ENCODE measurements at regions not wholly inside any gene's neighbourhood (a gene's known extent, or its start where the extent isn't known, plus 50 kb on each side); places are given as distances from the start of the nearest gene placed in this dataset.

DNA sequence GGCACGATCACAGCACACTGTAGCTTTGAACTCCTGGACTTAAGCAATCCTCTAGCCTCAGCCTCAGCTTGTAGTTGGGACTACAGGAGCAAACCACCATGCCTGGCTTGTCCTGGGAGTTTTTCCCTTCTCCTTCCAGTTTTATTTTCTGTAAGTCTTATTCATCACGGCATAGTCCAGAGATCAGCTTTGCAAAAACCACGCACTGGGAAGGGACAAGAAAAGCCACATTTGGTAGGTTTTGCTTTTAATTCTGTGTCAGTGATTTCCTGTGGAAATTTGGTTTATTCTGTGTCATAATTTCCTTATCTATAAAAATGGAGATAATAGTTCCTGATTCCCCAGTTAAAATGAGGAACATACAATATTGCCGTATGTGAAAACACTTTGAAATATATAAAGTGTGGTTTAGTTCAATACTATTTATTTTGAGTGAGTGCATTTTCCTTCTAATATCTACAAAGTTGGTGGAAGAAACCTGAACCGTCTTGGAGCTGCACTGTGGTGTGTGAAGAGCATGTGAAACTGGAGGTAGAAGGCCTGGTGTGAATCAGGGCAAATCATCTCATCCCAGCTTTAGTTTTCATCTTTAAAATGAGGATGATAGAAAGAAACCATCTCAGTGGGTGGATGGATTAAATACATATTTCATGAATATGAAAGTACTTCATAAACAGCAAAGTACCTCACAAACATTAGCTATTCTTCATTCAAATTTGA, 92.8 kb upstream of the ELL2 start:
- no peak for DNase-seq

DNA sequence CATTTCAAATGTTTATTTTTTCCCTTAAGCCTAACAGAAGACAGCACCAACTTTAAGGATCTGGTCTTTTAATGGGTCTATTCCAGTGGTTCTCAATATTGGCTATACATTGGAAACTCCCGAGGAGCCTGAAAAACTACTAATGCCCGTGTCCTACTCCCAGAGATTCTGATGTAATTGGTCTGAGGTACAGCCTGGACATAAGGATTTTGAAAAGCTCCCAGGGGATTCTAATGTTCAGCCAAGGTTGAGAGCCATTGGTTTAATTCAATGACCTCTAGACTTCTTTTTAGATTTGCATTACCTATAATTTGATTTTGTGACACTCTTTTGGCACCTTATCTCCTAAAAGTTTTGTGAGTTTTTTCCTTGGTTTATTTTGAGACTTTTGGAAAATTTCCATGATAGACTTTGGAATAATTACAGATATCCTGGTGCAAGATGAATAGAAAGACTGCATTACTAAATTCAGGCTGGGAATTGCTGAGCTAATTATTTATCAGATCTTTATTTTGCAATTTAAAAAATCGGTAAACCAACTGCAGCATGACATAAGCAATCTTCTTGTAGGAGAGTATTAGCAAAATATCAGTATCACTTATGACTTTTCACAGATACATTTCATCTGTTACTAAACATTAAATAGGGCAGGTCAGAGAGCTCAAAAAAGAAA, 91.5 kb upstream of the ELL2 start:
- DNase-seq, result no peak

DNA sequence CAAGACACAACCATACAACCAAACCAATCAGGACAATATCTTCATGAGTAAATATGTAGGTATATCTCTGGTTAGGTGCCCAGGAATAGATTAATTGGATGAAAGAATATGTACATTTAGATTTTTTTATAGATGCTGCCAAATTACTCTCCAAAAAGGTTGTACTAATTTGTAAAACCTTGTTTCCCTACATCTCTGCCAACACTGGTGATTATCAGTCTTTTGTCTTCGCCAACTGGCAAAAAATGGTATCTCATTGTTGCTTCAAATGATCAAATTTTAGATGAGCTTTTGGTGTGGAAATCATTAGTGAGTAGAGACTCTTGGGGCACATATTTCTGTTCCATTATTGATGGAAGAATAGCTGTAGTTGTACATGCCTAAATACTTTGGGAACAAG, 90.7 kb upstream of the ELL2 start:
- DNase-seq, result no peak

DNA sequence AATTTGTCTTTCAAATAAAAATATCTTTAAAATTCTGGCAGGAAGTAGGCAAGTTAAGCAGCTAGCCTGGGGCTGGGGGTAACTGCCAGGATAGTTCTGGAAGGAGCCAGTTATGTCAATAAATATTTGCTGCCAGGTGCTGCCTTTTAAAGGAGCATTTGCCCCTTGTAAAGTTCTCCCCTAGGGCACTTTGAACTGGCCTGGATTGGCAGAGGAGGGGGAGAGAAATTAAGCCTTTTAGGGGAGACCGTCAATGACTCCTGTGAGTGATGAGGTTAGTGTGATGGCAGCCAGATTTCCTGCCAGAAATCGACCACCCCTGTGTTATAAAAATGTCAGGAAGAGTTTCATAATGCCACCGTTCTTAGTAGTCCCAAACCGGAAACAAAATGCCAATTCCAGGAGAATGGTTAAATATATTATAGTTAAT, 89.8 kb upstream of the ELL2 start:
- DNase-seq, result no peak

DNA sequence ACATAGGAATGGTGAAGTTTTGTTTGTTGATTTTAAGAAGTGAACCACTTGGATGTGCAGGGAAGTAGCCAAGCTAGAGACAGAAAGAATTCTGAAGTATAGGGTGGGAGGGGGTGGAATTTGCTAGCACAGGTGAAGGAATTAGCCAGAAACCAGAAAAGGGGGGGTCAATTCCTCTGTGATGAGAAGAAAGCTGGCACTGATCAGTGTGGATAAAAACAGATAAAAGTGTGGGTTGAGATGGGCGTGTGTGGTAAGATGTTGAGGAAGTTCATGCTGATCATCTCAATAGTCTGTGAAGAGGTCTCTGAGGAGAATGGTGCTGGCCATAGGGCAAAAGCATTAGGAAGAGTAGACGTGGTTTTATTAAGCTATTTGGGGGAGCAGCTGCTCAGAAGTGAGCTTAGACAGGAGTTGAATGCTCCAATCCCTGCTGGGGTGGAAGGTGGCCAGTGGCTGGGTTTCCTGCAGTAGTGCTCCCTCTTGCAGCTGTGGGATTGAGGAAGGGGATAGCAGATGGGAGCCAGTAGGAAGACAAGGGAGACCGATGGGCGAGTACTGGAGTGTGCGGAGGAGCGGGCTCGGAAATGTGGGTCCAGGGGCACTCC, 88.7 kb upstream of the ELL2 start:
- DNase-seq, result no peak

DNA sequence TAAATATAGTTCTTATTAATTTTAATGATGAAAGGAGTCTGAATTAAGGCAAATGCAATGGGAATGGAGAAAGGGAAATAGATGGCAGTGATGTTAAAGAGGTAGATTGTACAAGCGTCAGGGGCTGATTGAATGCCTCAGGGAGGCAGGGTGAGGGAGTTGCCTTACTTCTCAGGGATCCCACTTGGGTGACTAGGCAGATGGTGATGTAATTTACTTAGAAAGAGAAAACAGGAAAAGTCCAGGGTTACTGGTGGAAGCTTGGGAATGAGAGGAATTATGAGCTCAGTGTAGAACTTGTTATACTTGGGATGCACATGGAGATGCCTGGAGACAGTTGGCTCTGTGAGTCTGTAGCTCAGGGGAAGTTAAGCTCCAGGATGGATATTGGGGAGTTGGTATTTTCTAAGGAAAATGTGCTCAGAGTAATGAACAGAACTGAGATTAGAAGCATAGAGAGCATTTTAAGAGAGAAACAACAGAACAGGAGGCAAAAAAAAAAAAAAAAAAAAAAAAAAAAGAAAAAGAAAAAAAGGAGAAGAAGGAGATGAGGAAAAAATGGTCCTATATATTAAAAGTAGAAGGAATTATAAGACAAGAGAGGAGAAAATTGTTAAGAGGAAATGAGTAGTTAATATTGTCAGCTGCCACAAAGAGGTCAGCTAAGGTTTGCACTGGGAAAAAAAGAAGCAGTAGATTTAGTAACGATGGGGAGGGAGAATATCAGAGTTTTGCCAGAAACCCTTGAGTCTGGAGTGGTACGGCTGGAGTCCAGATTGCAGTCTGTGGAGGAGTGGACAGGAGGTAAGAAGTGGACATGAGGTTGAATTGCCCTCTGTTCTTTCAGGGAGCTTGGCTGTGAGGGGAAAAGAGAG, 88.0 kb upstream of the ELL2 start:
- DNase-seq, result no peak

DNA sequence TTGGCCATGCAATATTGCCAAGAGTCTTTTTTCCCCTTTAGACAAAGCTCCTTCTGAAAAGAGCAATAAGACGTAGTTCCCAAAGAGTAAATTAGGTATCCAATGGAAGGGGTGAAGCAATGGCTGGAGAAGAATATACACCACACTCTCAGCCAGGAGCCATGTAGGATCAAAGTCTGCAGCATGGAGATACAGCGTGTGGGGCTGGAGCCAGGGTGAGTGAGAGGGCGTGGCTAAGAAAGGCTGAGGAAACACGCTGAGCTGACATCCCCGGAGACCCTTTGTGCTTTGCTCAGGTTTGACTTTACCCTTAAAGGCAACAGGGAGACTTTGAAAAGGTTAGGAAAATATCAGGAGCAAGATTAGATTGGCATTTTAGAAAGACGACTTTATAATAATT, 87.1 kb upstream of the ELL2 start:
- DNase-seq, result peak; percentile 1

DNA sequence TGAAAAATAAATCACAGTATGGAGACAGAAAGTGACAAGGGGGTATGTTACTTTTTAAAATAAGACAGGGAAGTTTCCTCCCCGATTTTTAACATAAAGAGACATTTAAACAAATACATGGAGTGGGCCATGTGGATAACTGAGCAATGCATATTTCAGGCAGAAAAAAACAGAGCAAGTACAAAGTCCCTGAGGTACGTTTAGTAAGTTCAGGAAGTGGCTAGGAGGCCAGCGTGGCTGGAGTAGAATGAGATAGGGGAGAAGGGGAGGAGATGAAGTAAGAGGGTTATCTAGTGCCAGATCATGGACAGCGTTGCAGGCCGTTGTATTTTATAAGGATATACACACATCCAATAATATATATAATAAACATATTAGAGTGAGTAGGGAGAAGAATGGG, 84.2 kb upstream of the ELL2 start:
- no peak for DNase-seq

DNA sequence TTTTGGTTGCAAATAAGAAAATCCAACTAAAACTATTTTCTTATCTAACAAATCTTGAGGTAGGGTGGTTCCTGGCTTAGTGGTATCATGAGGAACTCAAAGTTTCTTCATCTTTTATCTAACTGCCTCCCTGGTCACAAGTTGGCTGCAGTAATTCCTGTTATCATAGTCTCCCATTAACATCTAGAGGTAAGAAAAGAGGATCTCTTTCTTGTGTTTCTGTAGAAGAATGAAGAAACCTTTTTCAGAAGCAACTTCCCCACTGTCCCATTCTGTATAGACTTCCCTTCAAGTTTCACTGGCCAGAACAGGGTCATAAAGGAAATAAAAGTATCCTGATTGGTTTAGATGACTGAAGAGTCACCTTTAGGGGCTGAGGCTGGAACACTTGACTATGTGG, 81.8 kb upstream of the ELL2 start:
- no peak for DNase-seq

DNA sequence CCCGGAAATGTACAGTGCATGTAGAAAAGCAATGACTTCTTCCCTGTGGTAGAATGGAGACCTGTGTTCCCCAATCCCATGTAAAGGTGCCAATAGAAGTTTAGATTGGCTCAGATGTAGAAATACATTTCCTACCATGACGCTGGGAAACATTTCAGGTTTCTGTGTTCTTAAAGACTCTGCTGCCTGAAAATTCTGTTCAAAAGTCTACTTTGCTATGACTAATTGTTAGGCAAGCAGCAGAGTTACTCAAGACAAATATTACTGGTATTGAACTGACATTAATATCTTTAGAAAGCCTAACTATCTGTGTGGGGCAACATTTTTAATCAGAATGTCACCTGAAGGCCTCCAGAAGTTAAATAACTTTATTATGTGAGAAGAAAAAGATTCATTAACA, 75.5 kb upstream of the ELL2 start:
- no peak for DNase-seq

DNA sequence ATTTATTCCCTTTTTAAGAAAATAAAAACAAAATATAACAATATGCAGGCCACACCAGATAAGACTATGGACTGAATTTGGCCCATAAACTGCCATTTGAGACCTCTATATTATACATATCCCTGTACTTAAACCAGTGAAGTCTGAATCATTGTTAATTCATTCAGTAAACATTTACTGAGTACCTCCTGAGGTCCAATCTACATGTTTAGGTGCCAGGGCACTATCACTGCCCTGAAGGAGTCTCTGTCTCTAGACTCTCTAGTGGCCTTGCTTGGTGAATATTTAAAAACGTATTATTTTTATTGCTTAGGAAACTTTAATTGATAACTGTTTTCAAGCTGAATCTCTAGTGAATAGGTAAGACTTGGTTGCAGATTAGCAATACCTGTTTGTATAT, 74.7 kb upstream of the ELL2 start:
- no peak for DNase-seq

DNA sequence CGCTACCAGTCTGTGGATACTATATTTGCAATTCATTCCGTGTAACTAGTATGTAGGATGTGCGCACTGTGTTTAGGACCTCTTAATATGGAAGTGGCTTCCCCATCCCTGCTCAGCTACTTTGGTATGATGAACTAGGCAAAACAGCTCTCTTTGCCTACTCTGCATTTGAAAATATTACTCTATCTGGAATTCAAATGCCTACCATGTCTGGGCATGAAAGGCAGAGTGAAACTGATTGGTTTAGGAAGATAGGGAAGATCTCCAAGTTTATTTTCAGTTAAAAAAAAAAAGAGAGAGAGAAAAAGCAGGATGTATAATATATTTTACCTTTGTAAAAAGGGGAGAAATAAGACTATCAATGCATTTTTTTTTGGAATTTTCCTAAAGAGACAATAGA, 74.1 kb upstream of the ELL2 start:
- no peak for DNase-seq

DNA sequence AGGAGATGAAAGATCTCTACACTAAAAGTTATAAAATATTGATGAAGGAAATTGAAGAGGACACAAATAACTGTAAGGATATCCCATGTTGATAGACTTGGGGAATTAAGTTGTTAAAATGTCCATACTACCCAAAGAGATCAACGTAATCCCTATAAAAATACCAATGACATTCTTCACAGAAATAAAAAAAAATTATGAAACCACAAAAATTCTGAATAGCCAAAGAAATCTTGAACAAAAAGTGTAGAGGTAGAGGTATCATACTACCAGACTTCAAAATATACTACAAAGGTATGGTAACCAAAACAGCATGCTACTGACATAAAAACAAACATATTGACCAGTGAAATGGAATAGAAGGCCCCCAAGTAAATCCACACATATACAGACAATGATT, 71.5 kb upstream of the ELL2 start:
- DNase-seq, result no peak

DNA sequence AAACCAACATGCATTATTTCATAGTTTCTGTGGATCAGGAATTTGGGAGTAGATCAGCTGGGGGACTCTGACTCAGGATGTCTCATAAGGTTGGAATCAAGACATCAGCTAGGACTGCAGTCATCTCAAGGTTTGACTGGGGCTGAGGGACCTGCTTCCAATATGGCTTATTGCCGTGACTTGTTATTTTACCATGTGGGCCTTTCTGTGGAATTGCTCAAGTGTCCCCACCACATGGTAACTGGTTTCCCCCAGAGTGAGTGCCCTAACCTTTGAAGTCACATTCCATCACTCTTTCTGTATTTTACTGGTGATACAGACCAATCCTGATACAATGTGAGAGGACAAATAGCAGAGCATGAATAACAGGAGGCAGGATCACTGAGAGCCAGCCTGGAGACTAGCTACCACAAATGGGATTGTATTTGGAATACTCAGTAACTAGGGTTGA, 70.2 kb upstream of the ELL2 start:
- DNase-seq, result no peak

DNA sequence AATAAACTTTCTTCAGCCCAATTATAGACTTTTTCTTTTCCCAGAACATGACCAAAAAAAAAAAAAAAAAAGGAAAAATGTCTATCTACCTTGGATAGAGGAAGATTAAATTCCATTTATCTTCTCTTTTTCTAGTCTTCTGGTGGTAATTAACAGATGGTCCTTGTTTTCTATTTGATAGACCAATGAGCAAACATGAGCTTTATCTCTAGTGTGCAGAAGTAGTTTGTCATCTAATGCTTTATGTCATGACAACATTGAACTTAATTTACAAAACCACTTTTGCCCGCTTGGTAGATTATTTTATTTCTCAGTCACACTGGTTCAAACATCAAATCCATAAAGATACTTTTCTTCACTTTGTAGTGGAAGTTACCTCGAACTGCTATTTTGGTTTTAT, 69.5 kb upstream of the ELL2 start:
- no peak for DNase-seq

DNA sequence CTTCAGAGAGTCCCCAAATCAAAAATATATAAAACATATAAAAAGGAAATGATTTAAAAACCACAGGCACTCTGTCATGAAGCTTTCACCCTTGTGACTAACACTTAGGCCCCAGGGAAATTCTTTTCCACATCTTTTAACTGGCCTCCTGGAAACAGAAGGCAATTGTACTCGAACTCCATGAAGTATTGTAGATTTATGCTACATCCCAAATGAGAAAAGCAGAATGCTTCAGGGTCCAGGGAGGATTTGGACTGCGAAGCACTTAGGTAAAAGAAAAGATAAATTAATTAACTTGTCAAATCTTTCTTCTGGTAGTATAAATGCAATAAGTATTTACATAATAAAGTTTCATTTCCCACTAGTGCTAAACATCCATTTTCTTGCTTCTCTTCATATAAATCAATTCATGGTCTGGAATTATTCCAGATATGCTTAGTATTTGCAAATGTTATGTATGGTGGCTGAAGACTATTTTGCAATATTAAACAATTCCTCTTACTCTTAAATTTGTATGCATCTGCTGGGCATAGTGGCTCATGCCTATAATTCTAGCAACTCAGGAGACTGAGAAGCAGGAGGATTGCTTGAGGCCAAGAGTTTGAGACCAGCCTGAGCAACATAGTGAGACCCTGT, 64.9 kb upstream of the ELL2 start:
- DNase-seq, result no peak

DNA sequence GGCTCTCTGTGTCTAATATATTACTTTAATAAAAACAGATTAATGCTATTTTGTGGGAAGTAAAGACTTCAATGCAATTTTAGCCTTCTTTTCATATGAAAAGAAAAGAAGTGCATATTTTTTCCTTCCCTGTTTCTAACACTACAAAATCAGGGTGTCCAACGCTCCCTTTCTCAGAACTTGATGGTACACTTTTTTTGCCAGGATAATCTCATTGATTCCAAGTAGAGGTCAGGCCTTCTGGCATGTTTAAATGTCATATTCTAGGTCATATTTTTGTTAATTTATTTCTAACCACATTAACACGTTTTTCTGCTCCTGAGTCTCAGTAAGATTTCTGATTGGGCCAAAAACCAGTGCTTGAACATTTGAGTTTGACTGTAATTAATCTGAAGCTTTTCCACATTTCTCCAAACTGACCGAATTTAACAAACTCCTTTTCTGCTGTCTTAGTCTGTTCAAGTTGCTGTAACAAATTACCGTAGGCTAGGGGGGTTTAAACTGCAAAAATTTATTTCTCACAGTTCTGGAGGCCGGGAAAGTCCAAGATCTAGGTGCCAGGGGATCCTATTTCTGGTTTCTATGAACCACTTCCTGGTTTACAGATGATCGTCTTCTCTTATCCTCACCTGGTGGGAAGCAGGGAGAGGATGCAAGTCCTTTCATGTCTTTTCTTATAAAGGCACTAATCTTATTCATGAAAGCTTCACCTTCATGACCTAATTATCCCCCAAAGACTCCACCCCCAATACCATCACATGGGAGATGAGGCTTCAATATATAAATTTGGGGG, 63.2 kb upstream of the ELL2 start:
- DNase-seq, result no peak

DNA sequence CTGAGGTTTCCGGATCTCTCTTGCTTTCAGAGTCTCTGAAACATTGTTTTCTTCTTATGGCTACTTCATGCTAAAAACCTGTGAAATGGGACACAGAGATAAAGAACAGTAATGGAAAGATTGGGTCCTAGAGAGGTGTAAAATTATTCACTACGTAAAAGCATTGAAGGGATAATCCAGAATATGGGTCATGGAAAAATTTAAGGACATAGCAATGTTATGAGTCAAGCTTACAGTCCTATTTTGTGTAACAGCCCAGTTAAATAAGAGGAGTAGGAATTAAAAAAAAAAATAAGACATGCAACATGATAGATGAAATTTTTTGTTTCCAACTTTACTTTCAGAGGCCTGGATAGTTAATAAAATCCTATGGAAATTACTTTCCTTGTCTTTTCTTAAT, 61.9 kb upstream of the ELL2 start:
- no peak for DNase-seq

DNA sequence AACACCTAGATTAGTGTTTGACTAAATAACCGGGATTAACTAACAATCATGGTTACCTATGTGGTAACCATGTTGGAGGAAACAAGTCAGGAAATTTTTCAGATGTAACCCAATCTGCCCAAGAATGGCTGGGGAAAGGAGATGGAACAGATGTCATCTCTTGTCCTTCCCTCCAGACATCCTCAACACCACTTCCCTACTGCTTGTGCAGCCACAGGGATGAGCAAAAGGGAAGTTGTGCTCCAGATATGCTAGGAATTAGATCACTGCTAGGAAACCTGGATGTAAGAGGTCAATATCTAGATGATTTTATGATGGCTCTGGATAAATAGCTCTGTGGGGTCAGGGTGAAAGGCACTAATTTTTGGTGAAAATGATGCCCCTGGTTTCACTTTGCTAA, 61.3 kb upstream of the ELL2 start:
- DNase-seq, result no peak

DNA sequence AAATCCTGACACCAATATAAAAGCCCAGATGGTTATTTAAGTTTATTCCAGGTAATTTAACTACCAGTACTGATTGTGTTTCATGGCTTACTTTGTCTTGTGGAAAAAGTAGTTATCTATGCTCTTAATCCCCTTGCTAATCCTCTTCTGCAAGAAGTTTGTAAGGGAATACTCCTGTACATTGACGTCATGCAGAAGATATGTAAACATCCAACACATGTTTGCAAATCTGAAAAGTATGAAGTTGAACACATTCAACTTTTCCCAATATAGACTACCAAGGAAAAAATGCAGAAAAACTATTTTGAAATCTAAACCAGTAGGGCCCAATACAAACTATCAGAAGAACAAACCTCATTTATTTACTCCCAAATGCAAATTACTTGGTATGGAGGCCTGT, 56.3 kb upstream of the ELL2 start:
- DNase-seq, result no peak

DNA sequence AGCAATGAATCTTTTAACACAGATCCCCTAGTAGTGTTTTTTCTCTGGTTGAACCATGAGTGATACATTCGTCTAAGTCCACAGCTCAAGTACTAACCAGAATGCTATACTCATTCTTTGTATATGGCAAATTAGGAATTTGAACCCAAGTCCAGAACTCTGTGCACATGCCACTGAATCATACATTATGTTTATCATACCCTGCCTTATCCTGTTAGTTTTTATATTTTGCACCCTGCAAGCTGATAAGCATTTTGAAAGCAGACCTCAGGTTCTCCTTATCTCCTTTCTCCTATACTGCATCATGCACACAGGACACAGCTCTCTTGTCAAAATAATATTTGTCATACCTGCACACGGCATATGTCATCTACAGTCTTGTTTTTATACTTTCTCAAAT, 54.6 kb upstream of the ELL2 start:
- DNase-seq, result no peak

DNA sequence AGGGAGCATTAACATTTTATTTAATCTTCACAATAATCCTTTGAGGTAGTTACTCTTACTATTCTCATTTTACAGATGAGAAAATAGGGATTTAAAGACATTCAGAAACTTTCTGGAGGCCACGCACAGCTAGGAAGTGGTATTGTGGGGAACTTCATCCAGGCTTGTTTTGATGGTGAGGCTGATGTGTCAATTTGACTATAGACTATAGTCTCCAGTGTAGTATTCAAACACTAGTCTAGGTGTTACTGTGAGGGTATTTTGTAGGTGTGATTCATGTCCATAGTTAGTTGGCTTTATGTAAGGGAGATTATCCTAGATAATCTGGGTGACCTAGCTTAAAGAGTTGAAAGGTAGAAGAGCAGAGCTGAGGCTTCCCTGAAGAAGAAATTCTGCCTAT, 54.1 kb upstream of the ELL2 start:
- no peak for DNase-seq
